Activated B cell treated with CpG ODN at 0.5 μM for 24 hours (primary cell): ENCODE measurements at regions not wholly inside any gene's neighbourhood (a gene's known extent, or its start where the extent isn't known, plus 50 kb on each side); places are given as distances from the start of the nearest gene placed in this dataset.

Experiments used
- ATAC-seq: fragments of 200-7000 bp; cut with Tn5 transposase; one replicate; pipeline ENCODE4 v1.10.0; 2021; ENCODE audit warnings: low read depth, mild to moderate bottlenecking, moderate library complexity
- CTCF ChIA-PET: fragments of 350-600 bp; sonication (Branson Sonifier 250); formaldehyde crosslinking; loops from one replicate; lab custom pipeline; 2021; ENCODE audit warnings: antibody characterized with exemption; lab: Charles Lee
- POLR2A ChIA-PET: fragments of 350-600 bp; sonication (Branson Sonifier 250); formaldehyde crosslinking; loops from one replicate; lab custom pipeline; 2021; ENCODE audit warnings: antibody characterized with exemption; lab: Charles Lee
- DNase-seq: peaks from one replicate; pipeline ENCODE4 v3.0.0; 2022
- H3K27ac Mint-ChIP-seq: one replicate; pipeline ENCODE4 v1.8.0; 2020; ENCODE audit warnings: mixed read lengths
- H3K27me3 Mint-ChIP-seq: one replicate; pipeline ENCODE4 v1.8.0; 2021; ENCODE audit warnings: mixed read lengths
- H3K36me3 Mint-ChIP-seq: one replicate; pipeline ENCODE4 v1.8.0; 2021; ENCODE audit warnings: low read depth, mixed read lengths
- H3K4me1 Mint-ChIP-seq: one replicate; pipeline ENCODE4 v1.8.0; 2021; ENCODE audit warnings: mixed read lengths
- H3K4me3 Mint-ChIP-seq: one replicate; pipeline ENCODE4 v1.8.0; 2020; ENCODE audit warnings: mild to moderate bottlenecking, mixed read lengths
- H3K9me3 Mint-ChIP-seq: one replicate; pipeline ENCODE4 v1.8.0; 2020; ENCODE audit warnings: mixed read lengths
- intact Hi-C: fragments of 100-400 bp; cut with micrococcal nuclease; formaldehyde crosslinking; loops from one replicate; pipeline ENCODE4 v1.15.1; 2024
- TF ChIP-seq, protein P1 (sequence below): fragments of 200-600 bp; IDR thresholded peaks from one replicate; pipeline ENCODE4 v1.8.0; 2022; ENCODE audit warnings: antibody characterized with exemption, mild to moderate bottlenecking

DNA sequence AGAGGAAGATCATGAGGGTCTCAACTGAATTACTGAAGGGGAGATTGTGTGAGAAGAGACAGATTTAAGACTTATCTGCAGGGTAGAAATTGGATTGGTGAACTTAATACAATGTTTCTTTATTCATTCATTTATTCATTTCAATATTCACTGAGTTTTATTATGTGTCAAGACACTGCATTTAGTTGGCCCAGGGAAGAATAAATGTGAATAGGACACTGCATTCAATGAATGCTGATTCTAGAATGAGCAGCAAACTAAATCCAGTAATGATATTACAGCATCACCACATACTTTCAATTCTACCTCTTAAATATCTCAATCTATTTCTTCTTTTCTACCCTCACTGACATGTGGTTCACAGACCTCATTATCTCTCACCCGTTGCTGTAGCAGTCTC lies 149.0 kb upstream of the TACR1 start:
- H3K4me3 Mint-ChIP-seq, result no peak overlapping the region
- ATAC-seq, result no peak
- no peak overlapping the region for H3K27ac Mint-ChIP-seq
- ChIA-PET CTCF (no interaction called here), POLR2A (no interaction called here)
- intact Hi-C loops, result no loop called here
- TF ChIP-seq, protein P1, sequence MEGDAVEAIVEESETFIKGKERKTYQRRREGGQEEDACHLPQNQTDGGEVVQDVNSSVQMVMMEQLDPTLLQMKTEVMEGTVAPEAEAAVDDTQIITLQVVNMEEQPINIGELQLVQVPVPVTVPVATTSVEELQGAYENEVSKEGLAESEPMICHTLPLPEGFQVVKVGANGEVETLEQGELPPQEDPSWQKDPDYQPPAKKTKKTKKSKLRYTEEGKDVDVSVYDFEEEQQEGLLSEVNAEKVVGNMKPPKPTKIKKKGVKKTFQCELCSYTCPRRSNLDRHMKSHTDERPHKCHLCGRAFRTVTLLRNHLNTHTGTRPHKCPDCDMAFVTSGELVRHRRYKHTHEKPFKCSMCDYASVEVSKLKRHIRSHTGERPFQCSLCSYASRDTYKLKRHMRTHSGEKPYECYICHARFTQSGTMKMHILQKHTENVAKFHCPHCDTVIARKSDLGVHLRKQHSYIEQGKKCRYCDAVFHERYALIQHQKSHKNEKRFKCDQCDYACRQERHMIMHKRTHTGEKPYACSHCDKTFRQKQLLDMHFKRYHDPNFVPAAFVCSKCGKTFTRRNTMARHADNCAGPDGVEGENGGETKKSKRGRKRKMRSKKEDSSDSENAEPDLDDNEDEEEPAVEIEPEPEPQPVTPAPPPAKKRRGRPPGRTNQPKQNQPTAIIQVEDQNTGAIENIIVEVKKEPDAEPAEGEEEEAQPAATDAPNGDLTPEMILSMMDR, result no peak
- no peaks in the 10 kb centered on the region for H3K27me3 Mint-ChIP-seq
- H3K4me1 Mint-ChIP-seq, result peaks cover 2% of the 10 kb centered on the region
- peaks cover 8% of the 10 kb centered on the region for H3K9me3 Mint-ChIP-seq
- DNase-seq, result no peak
- H3K36me3 Mint-ChIP-seq, result peaks cover 21% of the 10 kb centered on the region

DNA sequence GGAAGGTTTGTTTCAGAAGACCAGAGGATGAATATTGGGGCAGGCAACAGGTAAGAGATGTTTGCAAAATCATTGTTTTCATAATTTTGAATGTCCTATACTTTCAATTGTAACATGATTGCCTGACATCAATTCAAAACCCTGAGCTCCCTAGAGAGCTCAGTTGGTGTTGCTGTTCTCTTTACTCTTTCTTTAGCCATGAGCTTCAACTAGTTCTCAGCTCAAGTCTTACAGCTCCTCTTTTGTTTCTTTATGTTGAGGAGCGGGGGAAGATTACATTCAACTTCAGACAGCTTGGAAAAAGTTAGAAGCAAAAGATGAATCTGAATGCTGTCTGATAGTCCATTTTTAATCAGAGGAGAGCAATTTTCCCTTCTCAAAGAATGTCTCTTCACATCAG lies 144.8 kb upstream of the TACR1 start:
- CTCF ChIA-PET, result no interaction called here
- Mint-ChIP-seq H3K27ac (no peak overlapping the region), H3K27me3 (no peaks in the 10 kb centered on the region), H3K36me3 (peaks cover 11% of the 10 kb centered on the region), H3K9me3 (no peaks in the 10 kb centered on the region), H3K4me1 (peaks cover 6% of the 10 kb centered on the region), H3K4me3 (no peak overlapping the region)
- POLR2A ChIA-PET, result no interaction called here
- TF ChIP-seq, protein P1, result no peak
- intact Hi-C loops, result no loop called here
- no peak for DNase-seq
- no peak for ATAC-seq

DNA sequence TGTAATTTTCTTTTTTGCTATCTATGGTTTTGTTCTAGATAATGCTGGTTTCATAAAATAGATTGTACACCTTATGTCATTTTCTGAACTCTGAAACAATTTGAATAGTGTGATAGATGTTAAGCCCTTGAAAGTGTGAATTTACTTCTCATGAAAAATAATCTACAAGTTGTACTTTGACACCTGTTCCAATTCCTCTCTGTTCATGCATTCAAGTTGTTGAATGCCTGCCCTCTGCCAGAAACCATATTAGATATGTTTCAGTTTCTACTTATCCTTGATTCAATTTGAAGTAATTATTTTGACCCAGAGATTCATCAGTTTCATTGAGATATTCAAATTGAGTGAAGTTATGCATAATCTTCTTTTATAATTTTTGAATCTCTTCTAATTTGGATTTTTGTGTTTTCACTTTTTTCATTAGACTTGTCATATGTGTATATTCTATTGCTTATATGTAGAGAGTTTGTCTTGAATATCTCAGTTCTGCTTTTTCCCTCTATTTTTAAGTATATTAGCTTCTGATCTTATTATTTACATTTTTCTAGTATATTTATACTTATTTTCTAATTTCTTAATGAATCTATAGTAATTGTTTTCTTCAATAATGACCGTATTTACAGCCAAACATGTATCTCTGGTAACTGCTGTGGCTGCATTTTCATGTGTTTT lies 143.3 kb upstream of the TACR1 start:
- peaks cover 5% of the 10 kb centered on the region for H3K36me3 Mint-ChIP-seq
- CTCF ChIA-PET, result no interaction called here
- H3K27me3 Mint-ChIP-seq, result no peaks in the 10 kb centered on the region
- intact Hi-C loops, result no loop called here
- TF ChIP-seq, protein P1, result no peak
- ATAC-seq, result no peak
- H3K27ac Mint-ChIP-seq, result no peak overlapping the region
- peaks cover 6% of the 10 kb centered on the region for H3K4me1 Mint-ChIP-seq
- H3K9me3 Mint-ChIP-seq, result no peaks in the 10 kb centered on the region
- DNase-seq, result no peak
- POLR2A ChIA-PET, result no interaction called here
- H3K4me3 Mint-ChIP-seq, result no peak overlapping the region

DNA sequence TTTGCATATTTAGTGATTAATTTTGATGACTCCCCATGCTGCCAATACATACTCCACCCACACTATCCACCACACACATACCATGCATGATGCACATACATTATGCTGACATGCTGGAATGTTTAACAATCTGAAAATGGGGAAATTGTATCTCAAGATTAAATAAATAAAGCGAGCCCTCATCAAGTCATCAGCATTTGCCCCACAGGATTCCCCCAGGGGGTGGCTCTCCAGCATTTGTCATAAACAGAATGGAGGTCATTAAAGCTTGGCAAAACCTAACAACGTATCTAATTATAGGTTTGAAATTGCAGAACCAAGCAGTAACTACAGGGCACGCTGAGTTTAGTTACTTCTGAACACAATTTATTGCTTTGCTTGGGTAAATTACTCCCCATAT lies 141.2 kb upstream of the TACR1 start:
- ChIA-PET CTCF (no interaction called here), POLR2A (no interaction called here)
- no peak overlapping the region for H3K27ac Mint-ChIP-seq
- ATAC-seq, result no peak
- no peak for DNase-seq
- no peaks in the 10 kb centered on the region for H3K9me3 Mint-ChIP-seq
- intact Hi-C loops, result no loop called here
- H3K4me1 Mint-ChIP-seq, result peaks cover 6% of the 10 kb centered on the region
- H3K4me3 Mint-ChIP-seq, result no peak overlapping the region
- no peaks in the 10 kb centered on the region for H3K27me3 Mint-ChIP-seq
- TF ChIP-seq, protein P1, result no peak
- no peaks in the 10 kb centered on the region for H3K36me3 Mint-ChIP-seq

DNA sequence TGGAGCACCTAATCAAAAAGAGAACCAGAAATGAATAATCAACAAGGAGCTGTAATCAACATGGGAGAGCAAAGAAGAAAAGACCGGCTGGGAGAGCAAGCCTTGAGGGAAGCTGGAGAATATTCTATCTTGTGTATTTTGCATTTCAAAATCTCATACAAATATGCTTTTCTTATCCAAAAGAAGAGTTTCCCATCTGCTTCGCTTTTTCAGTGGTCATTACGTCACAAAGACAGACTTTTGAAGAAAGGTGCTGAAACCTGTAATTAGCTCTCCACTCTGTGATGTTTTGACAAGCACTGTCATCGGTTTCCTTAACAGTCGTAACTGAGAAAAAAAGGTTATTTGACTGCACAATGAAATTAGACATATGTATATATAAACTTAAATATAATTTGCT lies 139.1 kb upstream of the TACR1 start:
- Mint-ChIP-seq H3K27ac (no peak overlapping the region), H3K4me3 (no peak overlapping the region), H3K9me3 (no peaks in the 10 kb centered on the region), H3K4me1 (peaks cover 9% of the 10 kb centered on the region), H3K27me3 (no peaks in the 10 kb centered on the region), H3K36me3 (no peaks in the 10 kb centered on the region)
- CTCF ChIA-PET, result no interaction called here
- TF ChIP-seq, protein P1, result no peak
- POLR2A ChIA-PET, result no interaction called here
- intact Hi-C loops, result no loop called here
- no peak for ATAC-seq
- no peak for DNase-seq
